Activated CD4-positive, alpha-beta T cell treated with anti-CD3 and anti-CD28 coated beads, Interleukin-2, amount 50 U/mL, for 24 hours (primary cell): ENCODE measurements at regions not wholly inside any gene's neighbourhood (a gene's known extent, or its start where the extent isn't known, plus 50 kb on each side); places are given as distances from the start of the nearest gene placed in this dataset.

Experiments
- DNase-seq, 2 donors: peaks; one replicate each; pipeline ENCODE4 v3.0.0-alpha.2; 2020; ENCODE audit warnings: low read depth in 1 of 2, low spot score in 1 of 2

DNA sequence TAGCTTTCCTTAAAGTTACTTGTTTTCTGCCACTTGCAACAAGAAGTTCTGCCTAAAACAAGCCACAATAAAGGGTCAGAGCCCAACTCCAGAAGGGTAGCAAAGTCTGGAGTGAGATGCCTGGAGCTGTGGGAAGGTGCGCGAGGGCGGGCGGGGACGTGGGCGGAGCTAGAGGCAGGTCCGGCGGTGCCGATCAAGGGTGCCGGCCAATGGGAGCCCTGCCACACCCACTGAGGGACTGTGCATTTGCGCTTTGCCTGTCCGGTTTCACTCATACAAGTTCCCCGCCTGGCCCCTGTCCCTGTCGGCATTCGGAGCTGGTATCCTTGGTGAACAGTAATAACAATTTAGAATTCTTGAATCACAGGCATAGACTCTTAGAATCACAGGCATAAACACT lies 732.4 kb downstream of the MATN1 start:
- no peak for DNase-seq

DNA sequence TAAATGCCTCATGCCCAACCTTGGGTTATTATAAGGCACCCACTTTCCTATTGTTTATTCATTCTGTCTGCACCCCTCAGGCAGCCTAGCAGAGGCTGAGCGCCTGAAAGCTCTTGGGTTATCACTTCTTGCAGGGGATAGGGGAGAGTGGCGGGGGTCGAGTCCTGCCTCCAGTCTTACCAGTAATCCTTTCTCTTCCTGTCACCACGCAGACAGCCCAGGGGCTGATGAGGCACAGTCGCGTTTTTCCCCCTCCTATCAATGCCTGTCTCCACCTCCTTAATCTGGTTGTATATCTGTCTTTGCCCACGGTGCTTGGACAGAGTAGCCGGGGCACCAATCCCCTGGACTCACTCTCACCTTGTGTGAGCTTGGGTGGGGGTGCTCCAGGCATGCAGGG lies 733.1 kb downstream of the MATN1 start:
- no peak for DNase-seq

DNA sequence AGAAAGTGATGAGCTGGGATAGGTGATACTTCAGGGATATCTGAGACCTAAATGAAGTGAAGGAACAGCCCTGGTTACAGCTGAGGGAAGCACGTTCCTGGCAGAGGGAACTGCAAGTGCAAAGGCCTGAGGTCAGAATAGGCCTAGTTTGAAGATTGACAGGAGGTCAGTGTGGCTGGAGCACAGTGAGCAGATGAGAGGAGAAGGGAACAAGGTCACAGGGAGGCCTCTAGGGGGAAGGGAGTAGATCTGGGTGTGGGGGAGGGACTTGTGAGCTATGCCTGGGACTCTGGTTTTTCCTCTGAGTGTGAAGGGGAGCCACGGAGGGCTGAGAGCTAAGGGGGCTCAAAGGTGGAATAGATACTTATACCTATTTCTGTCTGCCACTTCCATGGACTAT lies 736.4 kb downstream of the MATN1 start:
- no peak for DNase-seq

- no peak for DNase-seq
Measured at GRCh38 chr1:29985606-29985945, 737.8 kb downstream of the MATN1 start.

- DNase-seq: no peak
Measured at GRCh38 chr1:29984862-29985605, 738.4 kb downstream of the MATN1 start.

GRCh38 chr1:29984166-29984861 lies 739.1 kb downstream of the MATN1 start:
- DNase-seq: no peak

DNA sequence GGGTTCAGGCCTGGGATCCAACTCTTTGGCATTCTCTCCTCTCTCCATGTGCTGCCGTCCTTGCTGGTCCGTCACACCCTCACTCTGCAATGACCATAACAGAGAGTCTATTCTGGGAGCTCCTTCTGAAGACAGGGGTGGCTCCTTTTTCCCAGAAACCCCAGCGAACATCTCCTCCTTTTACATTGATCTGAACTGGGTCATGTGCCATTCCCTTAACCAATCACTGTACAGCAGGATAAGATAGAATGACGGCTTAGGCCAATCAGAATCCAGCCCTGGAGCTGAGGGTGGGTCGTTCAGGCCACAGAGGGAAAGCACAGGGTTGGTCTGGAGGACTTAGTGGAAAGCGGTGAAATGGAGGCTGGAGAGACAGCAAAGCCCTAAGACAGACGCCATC lies 740.1 kb downstream of the MATN1 start:
- no peak for DNase-seq

DNA sequence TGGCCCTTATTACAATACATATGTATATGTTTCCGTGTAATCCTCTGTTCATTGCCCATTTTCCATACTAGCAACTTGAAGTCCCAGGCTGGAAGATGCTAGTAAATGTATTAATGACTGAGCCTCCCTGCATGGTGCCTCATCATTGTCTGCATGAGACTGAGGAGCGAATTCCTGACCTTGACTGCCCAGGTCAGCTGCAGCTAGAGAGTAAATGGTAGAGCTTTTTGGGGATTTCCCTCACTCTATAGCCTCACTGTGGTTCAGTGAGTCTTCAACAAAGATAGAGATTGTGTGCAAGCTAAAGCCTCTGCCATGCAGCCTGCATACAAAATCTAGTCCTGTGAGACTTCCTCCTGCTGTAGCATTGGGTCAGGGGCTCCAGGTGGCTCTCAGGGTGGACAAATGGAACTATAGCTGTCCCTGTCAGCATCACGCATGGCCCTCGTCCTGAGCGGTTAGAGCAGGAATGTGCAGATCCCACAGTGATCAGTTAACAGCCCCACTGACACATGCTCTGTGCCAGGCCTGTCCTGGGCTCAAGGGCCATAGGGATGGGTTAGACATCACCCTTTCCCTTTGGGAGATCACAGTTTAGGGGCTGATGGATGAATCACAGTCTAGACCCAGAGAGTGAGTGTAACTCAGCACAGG lies 741.7 kb downstream of the MATN1 start:
- no peak for DNase-seq

DNA sequence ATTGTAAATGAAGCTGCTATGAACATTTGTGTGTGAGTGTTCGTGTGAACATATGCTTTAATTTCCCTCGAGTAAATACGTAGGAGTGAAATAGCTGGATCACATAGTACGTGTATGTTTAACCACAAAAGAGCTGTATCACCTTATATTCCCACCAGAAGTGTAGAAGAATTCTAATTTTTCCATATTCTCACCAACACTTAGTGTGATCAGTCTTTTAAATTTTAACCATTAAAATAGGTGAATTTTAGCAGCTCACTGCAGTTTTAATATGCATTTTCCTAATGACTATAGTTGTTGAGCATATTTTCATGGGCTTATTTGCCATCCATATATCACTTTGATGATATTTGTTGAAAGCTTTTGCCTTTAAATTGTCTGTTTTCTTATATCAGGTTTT lies 741.2 kb downstream of the PTPRU start:
- DNase-seq: no peak

DNA sequence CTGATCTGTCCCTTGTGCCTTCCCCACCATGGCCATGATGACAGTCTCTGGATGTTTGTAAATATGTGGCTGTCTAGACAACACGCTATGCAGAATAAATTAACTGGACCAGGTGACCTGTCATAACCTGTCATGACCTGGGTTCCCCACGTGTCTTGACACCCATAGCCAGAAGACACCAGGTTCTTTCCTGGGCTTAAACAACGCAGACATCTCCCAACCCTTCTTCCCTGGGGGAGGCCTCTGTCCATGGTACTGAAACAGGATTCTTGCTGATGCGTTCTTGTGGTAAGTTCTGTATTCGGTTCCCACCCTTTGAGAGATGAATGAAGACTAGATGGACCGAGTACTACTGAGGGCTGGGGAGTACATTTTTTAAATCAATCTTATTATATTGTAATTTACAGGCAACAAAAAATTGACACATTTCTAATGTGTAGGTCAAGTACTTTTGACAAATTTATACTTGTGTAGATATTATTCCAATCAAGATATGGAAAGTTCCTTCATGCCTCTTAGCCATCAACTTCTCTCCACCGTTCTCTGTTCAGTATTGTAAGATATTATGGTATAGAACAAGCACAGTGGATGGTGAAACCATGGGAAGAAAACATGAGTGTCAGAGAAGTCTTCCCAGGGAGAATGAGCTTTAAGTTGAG lies 738.8 kb downstream of the PTPRU start:
- no peak for DNase-seq

DNA sequence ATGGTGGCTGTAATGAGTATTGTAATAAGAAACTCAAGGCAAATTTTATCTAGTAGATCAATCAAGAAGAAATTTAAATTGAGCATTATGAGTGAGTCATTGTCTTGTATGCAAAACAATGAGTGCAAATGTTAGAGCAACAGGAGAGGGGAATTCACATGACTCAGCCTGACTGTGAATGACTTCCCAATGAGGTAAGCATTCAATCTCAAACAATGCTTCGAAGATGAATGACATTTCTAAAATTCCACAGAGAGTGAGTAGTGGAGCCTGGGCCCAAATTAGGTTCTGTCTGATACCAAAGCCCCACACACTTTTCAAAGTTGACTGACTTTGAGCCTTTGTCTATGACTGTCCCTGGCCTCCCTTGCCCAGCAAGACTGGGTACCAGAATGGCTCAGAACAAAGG lies 738.0 kb downstream of the PTPRU start:
- no peak for DNase-seq

DNA sequence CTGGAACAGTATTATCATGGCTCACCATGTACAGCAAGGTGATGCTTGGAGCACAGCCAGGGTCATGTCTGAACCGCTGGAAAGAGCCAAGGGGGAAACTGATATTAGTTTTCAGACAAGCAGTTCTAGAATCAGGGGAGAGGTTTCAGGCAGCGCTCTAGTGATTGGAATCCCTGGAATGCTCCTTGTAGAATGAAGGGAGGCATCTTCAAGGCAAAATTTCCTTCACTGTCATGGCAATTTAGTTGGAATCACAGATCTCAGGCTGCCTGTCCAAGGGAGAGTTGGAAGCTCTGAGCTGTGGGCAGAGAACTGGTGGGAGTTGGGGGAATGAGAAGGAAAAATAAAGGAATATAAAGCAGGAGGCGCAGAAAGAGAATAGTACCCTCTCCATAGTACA lies 737.1 kb downstream of the PTPRU start:
- DNase-seq: no peak

- DNase-seq: no peak
Measured at GRCh38 chr1:29972421-29973053, 736.2 kb downstream of the PTPRU start.

- no peak for DNase-seq
Measured at GRCh38 chr1:29971703-29972102, 735.4 kb downstream of the PTPRU start.

DNA sequence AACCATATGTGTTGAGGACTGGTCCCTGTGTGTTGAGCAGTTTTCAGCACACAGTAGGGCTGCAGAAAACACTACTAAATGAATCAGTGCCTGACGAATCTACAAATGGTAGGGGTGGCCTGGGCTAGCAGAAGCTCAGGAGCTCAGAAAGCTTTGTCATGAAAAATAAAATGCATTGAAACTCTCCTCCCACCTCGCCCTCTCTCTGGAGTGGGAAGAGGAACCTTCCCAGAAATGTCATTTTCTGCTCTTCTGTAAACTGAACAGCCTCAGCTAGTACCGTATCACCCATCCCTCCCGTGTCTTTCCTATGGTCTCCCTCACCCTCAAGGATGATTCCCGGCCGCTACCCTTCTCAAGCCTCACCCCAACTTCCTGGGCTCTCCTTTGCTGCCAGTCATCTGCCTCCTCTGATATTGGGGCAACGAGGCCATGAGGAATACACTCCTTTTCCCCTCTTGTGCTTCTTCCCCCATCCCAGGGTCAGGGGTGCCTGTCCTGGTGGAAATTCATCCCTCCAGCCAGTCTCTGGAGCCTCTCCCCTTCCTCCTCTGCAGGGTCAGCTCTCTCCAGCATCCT lies 734.5 kb downstream of the PTPRU start:
- DNase-seq: no peak

DNA sequence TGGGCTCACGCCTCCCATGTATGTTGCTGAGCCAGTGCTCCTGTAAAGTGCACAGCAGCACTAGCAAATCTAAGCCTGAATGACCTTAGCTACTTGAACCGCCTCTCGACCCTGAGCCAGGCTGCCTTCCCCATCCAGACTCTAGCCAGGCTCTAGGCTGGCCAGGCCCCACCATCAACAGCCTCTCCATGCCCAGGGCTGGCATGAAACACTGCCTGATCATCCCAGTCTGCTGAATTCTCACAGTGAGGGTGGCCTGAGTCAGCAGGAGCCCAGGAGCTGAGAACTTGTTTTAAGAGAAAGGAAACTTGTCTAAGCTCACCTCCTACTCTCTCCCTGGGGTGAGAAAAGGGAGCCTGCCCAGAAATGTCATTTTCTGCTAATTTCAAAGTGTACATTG lies 733.3 kb downstream of the PTPRU start:
- no peak for DNase-seq

- DNase-seq: no peak
Measured at GRCh38 chr1:29967261-29967660, 730.9 kb downstream of the PTPRU start.

GRCh38 chr1:29966526-29967045 lies 730.3 kb downstream of the PTPRU start:
- no peak for DNase-seq

- no peak for DNase-seq
Measured at GRCh38 chr1:29964718-29965533, 728.6 kb downstream of the PTPRU start.

DNA sequence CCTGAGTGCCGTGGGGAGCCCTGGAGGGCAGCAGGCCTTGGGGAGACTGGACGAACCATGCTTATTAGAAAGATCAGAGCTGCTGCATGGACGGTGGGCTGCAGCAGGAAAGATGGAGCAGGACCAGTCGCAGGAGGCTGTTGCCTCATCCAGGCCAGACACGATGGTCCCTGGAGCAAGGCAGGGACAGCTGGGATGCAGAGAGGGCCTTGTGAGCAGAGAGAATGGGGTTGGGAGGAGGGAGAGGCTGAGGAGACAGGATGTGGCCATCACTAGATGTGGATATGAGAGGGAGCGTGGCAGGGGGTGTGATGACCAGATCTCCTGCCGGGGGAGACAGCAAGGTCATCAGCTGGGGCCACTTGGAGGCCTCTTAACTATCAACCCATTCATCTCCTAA lies 727.6 kb downstream of the PTPRU start:
- no peak for DNase-seq
